ENCODE measurements at regions not wholly inside any gene's neighbourhood (a gene's known extent, or its start where the extent isn't known, plus 50 kb on each side); places are given as distances from the start of the nearest gene placed in this dataset.
"Not testable (repeated sequence)": the region's sequence is repeated elsewhere in the genome, so short reads cannot be mapped to it uniquely, and the experiment has no call there.

DNA sequence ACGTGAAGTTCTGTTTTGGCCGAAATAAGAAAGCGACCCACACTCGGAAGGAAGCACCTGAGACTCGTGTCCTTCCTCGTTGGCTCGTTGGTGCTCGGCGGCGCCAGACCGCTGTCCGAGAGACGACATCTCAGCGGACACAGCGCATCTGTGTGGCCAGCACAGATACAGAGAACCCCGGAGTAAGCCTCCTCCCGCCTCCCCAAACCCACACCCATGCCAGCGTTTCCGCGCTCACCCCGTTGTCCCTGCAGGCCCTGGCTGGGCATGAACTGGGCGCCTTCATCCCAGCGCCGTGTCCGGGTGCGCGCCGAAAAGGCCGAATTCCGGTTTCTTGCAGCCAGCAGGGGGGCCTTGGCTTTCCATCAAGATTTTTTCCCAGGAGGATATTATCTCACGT lies 127.6 kb downstream of the SOX1 start:
- FAIRE-seq, result no peak

DNA sequence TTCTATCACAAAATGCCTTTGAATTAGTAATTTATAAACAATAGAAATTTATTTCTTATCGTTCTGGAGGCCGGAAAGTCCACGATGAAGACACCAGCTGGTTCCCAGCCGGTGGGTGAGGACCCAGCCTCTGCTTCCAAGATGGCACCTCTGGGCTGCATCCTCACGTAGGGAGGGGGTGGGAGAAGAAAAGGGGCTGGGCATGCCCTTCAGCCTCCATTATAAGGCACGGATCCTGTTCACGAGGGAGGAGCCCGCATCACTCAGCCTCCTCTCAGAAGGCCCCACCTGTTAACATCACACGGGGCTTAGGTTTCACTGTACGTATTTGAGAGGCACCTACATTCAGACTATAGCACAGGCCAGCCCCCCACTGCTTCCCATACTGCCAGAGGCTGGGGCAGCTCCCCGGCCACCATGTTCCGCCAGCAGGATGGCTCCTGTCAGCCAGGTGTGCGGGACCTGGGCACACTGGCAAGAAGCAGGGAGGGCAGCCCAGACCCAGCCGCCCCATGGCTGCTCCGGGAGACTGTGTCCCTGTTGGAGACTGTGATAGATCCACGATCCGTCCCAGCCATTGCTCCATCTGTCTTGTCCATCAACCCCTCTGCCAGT lies 131.6 kb downstream of the SOX1 start:
- no peak for FAIRE-seq

DNA sequence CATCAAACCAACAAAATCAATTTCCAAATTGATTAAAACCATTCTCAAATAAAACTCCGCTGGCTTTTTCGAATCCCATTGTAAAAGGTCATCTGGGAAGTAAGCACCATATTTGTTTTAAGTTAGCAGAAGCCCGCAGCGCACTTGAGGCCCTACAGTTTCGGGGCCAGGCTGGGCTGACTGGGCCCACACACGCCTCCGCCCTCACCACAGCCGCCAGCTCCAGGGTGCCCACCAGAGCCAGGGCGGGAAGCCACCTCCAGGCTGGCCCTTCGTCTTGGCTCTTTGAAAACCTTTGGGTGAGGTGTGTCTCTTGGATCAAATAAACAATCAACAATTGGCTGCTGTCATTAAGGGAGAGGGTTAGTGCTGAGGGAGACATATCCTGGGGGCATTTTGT lies 133.3 kb downstream of the SOX1 start:
- FAIRE-seq, result no peak

DNA sequence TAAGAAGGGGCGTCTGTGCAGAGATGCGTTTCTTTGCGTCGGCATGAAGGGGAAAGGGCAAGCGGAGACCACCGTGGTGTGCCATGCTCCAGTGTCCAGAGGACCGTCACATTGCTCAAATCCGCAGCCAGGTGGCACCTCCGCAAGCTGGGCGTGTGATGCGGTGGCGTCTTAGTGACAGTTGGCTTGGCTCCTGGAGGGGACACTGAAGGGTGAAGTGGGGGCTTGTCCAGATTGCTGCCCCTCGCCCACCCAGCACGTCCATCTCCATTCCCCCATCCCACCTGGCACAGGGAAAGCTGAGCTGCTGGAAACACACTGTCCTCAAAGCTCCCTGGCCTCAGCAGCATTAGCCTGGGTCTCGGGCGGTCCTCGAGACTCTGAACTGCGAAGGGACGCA lies 135.3 kb downstream of the SOX1 start:
- no peak for FAIRE-seq

DNA sequence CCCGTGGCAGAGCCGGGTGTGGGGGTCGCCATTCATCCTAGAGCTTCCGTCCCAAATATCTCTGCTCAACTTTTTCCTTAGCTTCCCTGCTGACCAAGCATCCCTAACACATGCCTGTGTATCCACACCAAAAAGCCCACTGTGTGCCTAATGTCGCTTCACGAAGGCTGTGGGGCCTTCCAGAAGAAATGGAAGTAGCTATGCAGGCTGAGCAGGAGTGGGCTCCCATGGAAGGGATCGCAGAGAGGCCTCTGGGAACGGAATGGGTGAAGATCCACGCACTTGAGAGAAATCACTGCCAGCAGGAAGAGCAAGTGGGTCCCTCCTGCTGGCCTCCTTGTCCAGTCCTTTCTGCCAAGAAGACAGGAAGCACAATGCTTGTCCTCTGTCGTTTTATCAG lies 136.0 kb downstream of the SOX1 start:
- no peak for FAIRE-seq

DNA sequence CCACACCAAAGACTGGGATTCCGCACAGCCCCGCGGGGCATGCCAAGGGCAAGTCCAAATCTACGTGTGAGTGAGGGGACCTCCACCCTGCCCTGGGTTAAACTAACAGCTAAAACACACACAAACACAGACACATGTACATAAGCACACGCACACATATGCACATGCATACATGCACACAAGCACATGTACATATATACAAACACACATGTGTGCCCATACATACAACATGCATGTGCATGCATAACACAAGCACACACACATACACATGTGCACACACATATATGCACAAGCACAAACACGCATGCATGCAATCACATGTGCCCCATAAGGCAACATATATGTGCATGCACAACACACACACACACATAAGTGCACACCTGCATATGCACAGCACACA lies 136.7 kb downstream of the SOX1 start:
- no peak for FAIRE-seq

DNA sequence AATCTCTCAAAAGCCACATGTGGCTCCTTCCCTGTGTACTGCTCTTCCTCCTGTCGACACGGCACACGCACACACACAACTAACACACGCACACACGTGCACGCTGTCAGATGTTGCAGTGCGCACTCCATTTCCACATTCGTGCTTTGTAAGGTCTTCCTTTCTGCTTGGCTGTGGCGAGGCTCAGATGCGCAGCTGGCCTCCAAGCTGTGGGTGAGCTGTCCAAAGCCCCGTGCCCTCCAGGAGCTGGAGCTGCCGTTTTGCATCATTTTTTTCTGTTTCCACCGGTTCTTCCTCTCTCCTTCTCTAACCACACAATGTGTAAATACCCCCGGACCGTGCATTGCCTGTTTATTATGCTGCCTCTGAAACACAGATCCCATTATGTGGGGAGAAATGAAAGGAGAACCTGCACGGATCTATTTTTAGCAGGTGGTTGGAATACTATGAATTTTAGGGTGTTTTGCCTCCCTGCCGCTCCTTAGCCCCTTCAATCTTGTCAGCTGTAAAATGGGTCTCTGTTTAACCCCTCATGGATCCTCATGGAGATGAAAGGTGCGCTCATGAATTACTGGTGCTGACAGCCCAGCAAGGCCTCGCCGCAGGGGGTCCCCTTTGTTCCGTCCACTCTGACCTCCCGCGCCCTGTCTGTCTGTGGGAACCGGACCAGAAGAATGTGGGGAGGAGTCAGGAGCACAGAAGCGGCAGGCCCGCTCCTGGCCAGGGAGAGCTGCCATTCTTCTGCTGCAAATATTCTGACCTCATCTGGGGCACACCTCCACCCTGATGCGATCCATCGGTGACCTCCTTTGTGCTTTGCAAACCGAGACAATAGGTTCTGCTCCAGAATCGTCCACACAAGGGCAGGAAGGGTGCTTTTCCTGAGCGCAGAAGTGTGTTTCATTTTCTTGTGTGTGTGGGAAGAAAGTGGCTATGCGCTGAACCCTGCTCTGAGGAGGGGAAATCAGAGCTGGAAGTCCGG lies 137.7 kb downstream of the SOX1 start:
- FAIRE-seq, result no peak

DNA sequence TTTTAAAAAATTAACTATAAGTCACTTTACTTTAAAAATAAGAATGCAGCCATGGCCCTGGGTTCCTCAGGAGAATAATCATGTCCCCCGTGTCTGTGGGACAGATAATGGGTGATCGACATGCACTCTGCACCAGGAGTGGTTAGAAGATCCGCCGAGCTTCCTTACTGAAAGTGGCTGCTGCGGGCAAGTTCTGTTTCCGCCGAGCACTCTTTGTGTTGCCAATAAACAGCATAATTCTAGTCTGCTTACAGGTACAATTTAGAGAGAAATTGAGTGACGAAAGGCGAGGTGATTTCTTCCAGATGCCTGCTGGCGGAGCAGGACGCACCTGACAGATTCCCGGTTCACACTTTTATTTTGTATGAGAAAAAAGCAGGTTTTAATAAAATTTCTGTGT lies 139.0 kb downstream of the SOX1 start:
- no peak for FAIRE-seq

DNA sequence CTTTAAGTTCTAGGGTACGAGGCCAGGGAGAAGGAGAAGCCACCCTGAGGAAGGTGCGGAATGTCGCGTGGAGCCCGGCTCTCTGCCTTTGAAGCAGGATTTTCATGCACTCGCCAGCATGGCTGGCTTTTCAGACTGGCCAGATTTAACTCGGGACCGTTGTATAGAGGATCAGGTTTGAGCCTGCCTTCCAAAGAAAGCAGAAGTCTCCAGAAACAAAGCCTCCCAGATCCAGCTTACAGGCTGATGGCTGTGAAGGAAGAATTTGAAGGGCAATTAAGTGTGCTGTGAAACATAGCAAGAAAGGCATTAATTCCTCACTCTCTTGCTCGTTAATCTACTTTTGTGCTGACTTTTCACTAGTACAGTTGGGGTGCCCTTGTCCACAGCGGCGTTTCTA lies 140.2 kb downstream of the SOX1 start:
- FAIRE-seq, result no peak

DNA sequence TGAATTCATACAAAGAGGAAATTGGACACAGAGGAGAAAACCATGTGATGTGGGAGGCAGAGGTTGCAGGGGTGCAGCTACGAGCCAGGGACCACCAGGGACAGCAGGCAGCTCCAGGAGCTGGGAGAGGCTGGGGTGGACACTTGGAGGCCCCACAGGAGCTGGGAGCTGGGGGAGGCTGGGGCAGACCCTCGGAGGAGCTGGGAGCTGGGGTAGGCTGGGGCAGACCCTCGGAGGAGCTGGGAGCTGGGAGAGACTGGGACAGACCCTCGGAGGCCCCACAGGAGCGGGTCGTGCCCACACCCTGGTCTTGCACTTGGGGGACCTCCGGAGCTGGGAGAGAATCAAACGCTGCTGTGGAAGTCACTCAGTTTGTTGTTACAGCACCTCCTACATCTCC lies 141.7 kb downstream of the SOX1 start:
- no peak for FAIRE-seq

DNA sequence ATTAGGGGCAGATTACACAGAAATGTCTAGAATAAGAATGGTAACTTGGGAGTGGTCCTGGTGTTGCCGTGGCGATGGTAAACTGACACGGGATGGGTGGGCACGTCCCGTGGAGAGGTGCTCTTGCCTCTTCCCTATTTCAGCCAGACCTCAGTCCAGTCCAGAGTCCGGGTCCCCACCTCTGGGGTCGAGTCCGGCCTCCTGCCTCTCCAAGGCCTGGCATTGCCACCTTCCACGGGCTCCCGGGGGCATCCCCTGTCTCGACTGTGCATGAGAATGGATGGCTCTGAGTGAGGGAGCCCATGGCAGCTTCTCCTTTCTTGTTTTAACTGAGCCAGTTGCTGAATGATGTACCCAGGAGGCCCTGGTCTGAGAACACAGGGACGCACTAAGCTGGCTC lies 142.3 kb downstream of the SOX1 start:
- FAIRE-seq, result no peak

DNA sequence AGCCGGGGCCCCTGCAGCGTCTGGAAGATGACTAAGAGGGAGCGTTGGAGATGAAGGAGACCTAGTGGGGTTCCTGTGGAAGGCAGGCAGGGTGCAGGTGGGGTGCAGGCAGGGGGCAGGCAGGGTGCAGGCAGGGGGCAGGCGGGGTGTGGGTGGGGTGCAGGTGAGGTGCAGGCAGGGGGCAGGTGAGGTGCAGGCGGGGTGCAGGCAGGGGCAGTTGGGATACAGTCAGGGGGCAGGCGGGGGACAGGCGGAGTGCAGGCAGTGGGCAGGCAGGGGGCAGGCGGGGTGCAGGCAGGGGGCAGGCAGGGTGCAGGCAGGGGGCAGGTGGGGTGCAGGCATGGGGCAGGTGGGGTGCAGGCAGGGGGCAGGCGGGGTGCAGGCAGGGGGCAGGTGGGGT lies 142.8 kb downstream of the SOX1 start:
- FAIRE-seq, result no peak

DNA sequence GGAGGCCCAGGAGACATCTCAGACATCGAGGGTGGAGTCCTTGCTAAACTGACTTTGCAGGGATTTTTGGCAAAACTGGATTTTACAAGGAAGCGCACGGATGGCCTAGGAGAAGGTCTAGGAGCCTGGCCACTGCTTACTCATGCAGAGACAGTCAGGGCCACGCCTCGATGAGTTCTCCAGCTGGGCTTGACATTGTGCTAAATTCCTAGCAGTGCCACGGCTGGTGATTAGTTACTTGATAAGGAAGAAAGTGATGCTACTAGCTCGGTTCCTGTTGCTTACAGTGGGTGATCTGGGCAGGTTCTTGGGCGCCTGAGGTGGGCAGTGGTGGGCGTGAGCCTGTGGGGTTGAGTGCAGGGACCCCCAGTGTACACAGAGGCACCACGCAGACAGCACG lies 143.4 kb downstream of the SOX1 start:
- FAIRE-seq, result no peak

DNA sequence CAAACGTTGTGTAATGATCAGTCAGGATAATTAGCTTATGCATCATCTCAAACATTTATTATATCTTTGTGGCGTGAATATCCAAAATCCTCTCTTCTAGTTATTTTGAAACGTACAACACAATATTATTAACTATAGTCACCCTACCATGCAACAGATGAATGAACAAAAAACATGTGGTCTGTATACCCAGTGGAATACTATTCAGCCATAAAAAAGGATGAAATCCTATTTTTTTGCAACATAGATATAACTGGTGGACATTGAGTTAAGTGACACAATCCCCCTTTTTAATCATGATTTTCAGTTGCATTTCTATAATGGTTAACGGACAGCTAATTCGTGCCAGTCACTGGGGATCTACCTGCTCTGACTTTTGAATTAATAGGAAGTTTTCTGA lies 145.6 kb downstream of the SOX1 start:
- FAIRE-seq, result no peak

DNA sequence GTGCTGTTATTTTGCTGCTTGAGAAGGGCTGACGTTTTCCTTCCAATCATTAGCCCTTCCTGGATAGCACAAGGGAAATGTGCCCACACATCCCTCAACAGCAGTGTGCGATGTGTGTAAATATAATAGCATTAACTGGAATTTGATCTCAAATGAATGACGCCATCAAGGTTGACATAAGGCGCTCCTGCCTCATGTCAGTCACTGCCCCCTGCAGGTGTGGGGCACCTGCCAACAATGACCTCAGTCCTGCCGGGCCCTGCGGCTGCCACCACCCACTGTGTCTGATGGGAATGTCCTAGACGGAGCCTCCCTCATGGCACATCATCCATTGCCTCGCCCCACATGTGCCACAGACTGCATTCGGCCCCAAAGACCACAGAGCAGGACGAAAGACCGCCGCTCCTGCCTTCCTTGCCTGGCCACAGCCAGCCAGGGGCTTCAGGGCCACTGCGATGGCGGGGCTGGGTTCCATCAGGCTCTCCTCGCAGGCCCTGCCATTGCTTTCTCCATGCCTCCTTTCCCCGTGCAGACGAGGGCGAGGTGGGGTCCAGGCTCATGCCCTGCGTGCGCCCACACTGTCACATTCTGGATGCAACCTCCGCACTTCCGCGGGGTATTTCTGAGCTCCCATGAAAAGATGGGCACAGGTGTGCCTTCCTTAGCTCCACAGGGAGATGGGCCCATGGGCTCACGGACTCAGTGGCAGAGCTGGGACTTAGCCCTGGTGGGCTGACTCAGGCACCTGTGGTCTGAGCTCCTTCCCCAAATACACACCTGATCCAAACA lies 146.7 kb downstream of the SOX1 start:
- no peak for FAIRE-seq

DNA sequence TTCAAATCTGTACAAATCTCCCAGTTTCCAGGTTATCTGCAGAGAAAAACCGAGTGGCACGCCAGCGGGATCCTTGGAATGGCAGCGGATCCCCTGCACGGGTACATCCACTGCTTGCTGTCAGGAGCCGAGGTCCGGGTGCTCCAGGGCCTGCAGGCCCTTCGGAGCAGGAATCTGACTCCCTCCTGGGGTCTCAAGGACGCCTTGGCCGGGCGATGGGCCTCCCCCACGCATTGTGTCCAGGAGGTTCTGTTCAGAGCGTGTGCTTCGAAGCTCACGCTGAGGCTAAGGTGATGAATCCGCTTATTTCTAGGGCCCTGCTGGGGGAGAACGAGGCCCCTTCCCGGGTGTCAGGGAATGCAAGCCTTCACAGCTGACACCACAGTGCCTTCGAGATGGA lies 148.9 kb downstream of the SOX1 start:
- FAIRE-seq, result no peak

DNA sequence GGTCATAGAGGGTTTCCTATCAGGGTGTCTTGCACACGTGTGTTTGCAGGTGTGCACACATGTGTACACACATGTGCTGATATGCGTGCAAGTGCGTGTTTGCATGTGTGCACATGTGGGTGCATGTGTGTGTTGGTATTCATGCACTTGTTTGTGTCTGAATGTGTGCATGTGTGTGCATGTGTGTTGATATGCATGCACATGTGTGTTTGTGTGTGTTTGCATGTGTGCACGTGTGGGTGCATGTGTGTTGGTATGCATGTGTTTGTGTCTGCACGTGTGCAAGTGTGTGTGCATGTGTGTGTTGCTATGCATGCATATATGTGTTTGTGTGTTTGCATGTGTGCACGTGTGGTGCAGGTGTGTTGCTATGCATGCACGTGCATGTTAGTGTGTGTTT lies 150.5 kb downstream of the SOX1 start:
- FAIRE-seq, result no peak

DNA sequence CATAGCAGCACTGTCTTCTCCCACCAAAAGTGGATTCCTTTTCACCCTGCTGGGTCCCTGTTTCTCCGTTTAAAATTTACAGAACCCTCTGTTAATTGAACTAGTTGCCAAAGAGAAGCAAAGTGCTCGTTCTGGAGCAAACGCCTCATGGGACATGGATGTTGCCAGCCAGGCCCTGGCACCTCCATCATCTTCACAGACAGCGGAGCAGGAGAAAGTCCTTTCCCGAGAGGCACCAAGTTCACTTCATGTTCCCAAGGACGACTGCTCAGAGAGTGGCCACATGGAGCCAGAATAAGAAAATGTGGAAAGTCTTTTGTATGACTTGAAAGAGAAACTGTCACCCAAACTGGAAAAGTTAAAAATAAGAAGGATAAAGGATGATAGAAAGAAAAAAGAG lies 151.5 kb downstream of the SOX1 start:
- FAIRE-seq, result no peak

DNA sequence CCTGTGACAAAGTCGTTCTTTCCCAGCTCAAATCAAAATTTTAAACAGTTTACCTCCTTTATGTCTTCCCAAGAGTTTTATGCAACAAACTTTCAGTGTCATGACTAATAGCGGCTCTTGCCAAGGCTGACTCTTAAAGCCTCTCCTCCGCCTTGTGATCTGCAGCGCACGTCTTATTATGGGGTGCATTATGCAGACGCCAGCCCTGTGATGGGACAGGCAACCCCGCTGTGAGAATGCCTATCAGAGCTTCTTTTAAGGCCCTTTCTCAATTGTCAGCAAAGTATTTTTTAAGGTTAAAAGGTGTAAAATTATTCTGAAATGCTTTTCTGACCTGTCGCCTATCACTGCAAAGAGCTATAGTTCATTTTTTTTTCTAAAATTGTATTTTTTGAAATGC lies 152.8 kb downstream of the SOX1 start:
- FAIRE-seq, result no peak

DNA sequence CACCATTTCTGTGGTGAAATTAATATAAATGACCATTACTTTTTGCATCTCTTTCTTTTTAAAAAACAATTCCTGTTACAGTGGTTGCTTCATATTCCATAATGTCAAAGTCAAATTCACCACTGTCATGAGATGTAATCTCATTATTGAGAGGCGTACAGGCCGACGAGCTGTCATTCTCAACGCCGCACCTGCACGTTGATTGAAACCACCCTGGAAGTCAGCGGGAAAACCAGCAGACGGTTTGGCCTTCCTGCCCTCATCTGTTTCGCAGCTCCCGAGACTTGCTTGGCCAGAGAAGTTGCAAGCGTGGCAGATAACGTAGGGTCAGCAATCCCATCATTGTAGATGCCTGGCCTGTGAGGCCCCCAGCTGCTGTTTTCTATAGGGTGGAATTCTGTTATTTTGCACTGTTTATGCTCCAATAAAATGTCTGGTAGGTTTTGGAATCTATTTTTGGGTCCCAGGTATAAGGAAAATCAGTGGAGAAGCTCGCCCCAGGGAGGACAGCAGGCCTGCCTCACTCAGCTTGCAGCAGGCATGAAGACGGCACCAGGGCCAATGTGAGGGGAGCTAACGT lies 153.4 kb downstream of the SOX1 start:
- no peak for FAIRE-seq

DNA sequence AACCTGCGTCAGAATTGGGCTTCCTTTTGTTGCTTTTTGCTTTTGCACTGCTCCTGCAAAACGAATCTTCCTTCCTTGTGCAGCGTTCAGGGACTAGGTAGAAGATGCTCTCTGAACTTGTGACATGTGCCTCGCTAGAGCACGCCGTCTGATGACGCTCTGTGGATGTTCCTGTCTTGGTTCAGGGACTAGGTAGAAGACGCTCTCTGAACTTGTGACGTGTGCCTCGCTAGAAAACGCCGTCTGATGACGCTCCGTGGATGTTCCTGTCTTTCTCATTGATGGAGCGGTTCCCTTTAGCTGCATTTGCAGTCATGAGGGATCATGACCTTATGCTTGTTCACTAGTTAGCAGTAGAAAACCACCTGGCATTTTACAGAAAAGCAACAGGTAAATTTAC lies 154.0 kb downstream of the SOX1 start:
- FAIRE-seq, result no peak

DNA sequence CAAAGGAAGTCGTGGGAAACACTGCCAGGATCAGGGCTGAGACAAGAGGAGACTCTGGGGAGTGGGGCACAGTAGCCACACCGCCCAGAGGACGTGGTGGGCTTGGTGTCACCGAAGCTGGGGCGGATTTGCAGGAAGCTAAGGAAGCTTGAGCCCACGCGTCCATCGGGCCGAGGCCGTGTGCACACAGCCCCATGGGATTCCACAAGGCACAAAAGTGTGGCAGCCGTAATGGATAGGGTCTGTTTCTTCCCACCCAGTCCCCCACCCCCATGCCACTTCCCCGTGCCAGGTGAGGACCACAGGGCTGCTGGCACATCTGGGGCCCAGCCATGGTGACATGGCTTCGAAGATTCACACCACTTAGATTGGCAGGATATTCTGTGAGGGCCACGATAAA lies 153.2 kb upstream of the SPACA7 start:
- no peak for FAIRE-seq

DNA sequence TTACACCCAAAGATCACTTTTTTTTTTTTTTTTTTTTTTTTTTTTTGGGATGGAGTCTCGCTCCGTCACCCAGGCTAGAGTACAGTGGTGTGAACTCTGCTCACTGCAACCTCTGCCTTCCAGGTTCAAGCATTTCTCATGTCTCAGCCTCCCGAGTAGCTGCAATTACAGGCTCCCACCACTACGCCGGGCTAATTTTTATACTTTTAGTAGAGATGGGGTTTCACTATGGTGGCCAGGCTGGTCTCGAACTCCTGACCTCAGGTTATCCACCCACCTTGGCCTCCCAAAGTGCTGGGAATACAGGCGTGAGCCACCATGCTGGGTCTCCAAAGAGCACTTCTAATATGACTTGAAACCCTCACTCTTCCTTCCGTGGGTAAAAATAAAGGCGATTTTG lies 152.2 kb upstream of the SPACA7 start:
- FAIRE-seq, result not testable (repeated sequence)

Data from endometrium (tissue), 2 donors.